SK-N-SH (cell line): ENCODE measurements at regions not wholly inside any gene's neighbourhood (a gene's known extent, or its start where the extent isn't known, plus 50 kb on each side); places are given as distances from the start of the nearest gene placed in this dataset.

ENCODE experiments used
- CTCF ChIA-PET: fragments of 300-600, 350-600 bp; formaldehyde crosslinking; extraction: SDS; loops from one replicate; lab custom pipeline; 2021; lab: Yijun Ruan, JAX
- POLR2A ChIA-PET: fragments of 350-600 bp; sonication (Branson Sonifier 250); formaldehyde crosslinking; extraction: SDS; loops from one replicate; lab custom pipeline; 2020; ENCODE audit warnings: antibody characterized with exemption, inconsistent platforms; lab: Yijun Ruan, JAX
- DNase-seq: peaks from one replicate; pipeline ENCODE4 v3.0.0; 2012
- H2AFZ ChIP-seq: fragments of 200-600 bp; sonication (generic); 2 replicates; pipeline ENCODE4 v1.8.1; 2016; ENCODE audit warnings: antibody characterized with exemption, mild to moderate bottlenecking, low read depth
- H3F3A ChIP-seq: fragments of 200-600 bp; sonication (generic); replicated peaks from 2 replicates; pipeline ENCODE3; 2016; ENCODE audit warnings: antibody characterized with exemption, mild to moderate bottlenecking; ENCODE audit not compliant: insufficient read depth
- H3K27ac ChIP-seq, 2 experiments: fragments of 200-500 bp in 1 of 2; fragments of 200-600 bp in 1 of 2; sonication (Bioruptor generic) in 1 of 2; sonication (generic), shearing (Covaris generic) in 1 of 2; 2 replicates each; pipeline versions ENCODE4 v1.5.1 to v1.6.1; 2014 to 2016; ENCODE audit warnings: low read depth in 2 of 2, inconsistent platforms in 1 of 2, low read length in 1 of 2, mild to moderate bottlenecking in 1 of 2, mixed read lengths in 1 of 2
- H3K27me3 ChIP-seq: fragments of 200-600 bp; sonication (generic), shearing (Covaris generic); 2 replicates; pipeline ENCODE4 v1.6.1; 2016; ENCODE audit warnings: mixed run types; ENCODE audit not compliant: insufficient read depth
- H3K36me3 ChIP-seq, 2 experiments: fragments of 200-500 bp in 1 of 2; fragments of 200-600 bp in 1 of 2; sonication (Bioruptor generic) in 1 of 2; sonication (generic) in 1 of 2; replicated peaks in 1 of 2; 2 replicates each; pipeline versions ENCODE3 to v1.5.1; 2014 to 2016; ENCODE audit warnings: low read length in 1 of 2, mild to moderate bottlenecking in 1 of 2; ENCODE audit not compliant: insufficient read depth in 2 of 2, control insufficient read depth in 1 of 2
- H3K4me1 ChIP-seq, 2 experiments: fragments of 200-500 bp in 1 of 2; fragments of 200-600 bp in 1 of 2; sonication (Bioruptor generic) in 1 of 2; sonication (generic), shearing (Covaris generic) in 1 of 2; 2 replicates each; pipeline versions ENCODE4 v1.5.1 to v1.6.1; 2014 to 2016; ENCODE audit warnings: low read depth in 1 of 2, low read length in 1 of 2, mixed run types in 1 of 2; ENCODE audit not compliant: insufficient read depth in 2 of 2, control insufficient read depth in 1 of 2
- H3K4me2 ChIP-seq: fragments of 200-600 bp; sonication (generic), shearing (Covaris generic); 2 replicates; pipeline ENCODE4 v1.6.1; 2017; ENCODE audit warnings: mixed run types
- H3K4me3 ChIP-seq, 2 experiments: fragments of 200-500 bp in 1 of 2; fragments of 200-600 bp in 1 of 2; sonication (Bioruptor generic) in 1 of 2; sonication (generic), shearing (Covaris generic) in 1 of 2; 2 replicates each; pipeline versions ENCODE4 v1.5.1 to v1.8.1; 2014 to 2016; ENCODE audit warnings: low read depth in 2 of 2, inconsistent platforms in 1 of 2, low read length in 1 of 2, mild to moderate bottlenecking in 1 of 2, mixed read lengths in 1 of 2, moderate library complexity in 1 of 2
- H3K79me2 ChIP-seq: fragments of 200-600 bp; sonication (generic); 2 replicates; pipeline ENCODE4 v1.8.1; 2017; ENCODE audit warnings: mild to moderate bottlenecking; ENCODE audit not compliant: insufficient read depth
- H3K9ac ChIP-seq: fragments of 200-600 bp; sonication (generic); 2 replicates; pipeline ENCODE4 v1.6.1; 2017; ENCODE audit warnings: mixed run types
- H3K9me2 ChIP-seq: fragments of 200-600 bp; sonication (generic); 2 replicates; pipeline ENCODE4 v1.6.1; 2017; ENCODE audit warnings: mixed run types
- H3K9me3 ChIP-seq: fragments of 200-600 bp; sonication (generic); 2 replicates; pipeline ENCODE4 v1.6.1; 2017; ENCODE audit warnings: mixed run types, mild to moderate bottlenecking, moderate library complexity
- H4K20me1 ChIP-seq: fragments of 200-600 bp; sonication (generic); 2 replicates; pipeline ENCODE4 v1.6.1; 2017; ENCODE audit warnings: mild to moderate bottlenecking, mixed run types; ENCODE audit not compliant: insufficient read depth
- CTCF ChIP-seq: fragments of 200-600 bp; sonication (generic); IDR thresholded peaks from 2 replicates; pipeline ENCODE4 v1.6.1; 2017; ENCODE audit warnings: antibody characterized with exemption, mild to moderate bottlenecking, moderate library complexity
- ELF1 ChIP-seq: IDR thresholded peaks from 2 replicates; pipeline ENCODE4 v1.4.0; 2012
- EP300 ChIP-seq, 2 experiments: IDR thresholded peaks; 2 replicates each; pipeline versions ENCODE4 v1.4.0 to v1.6.1; 2012; ENCODE audit warnings: borderline replicate concordance in 1 of 2, low read depth in 1 of 2, low read length in 1 of 2
- EZH2phosphoT487 ChIP-seq: fragments of 200-600 bp; sonication (generic); IDR thresholded peaks from 2 replicates; pipeline ENCODE4 v1.6.1; 2017; ENCODE audit warnings: low read depth, mixed run types, mild to moderate bottlenecking, antibody characterized with exemption, moderate library complexity, borderline replicate concordance
- FOSL2 ChIP-seq: IDR thresholded peaks from 2 replicates; pipeline ENCODE4 v1.4.0; 2012; ENCODE audit warnings: low read depth, mild to moderate bottlenecking, moderate library complexity, borderline replicate concordance
- FOXJ3 ChIP-seq: sonication (generic); formaldehyde crosslinking; IDR thresholded peaks from 2 replicates; pipeline ENCODE4 v1.5.1; 2020; ENCODE audit warnings: mild to moderate bottlenecking, missing genetic modification reagents
- GABPA ChIP-seq: IDR thresholded peaks from 2 replicates; pipeline ENCODE4 v1.4.0; 2012; ENCODE audit warnings: low read depth, mild to moderate bottlenecking
- GATA2 ChIP-seq: sonication (generic); formaldehyde crosslinking; IDR thresholded peaks from 2 replicates; pipeline ENCODE4 v1.5.0; 2020; ENCODE audit warnings: mild to moderate bottlenecking, missing genetic modification reagents
- IRF3 ChIP-seq: fragments of 150-350 bp; IDR thresholded peaks from 2 replicates; pipeline ENCODE4 v1.6.1; 2016; ENCODE audit warnings: mild to moderate bottlenecking, low read depth, low read length
- JUND ChIP-seq: IDR thresholded peaks from 2 replicates; pipeline ENCODE4 v1.4.0; 2012
- MEF2A ChIP-seq: IDR thresholded peaks from 2 replicates; pipeline ENCODE4 v1.4.0; 2012; ENCODE audit warnings: low read depth, borderline replicate concordance
- MXI1 ChIP-seq: IDR thresholded peaks from 2 replicates; pipeline ENCODE4 v1.6.1; 2012; ENCODE audit warnings: mild to moderate bottlenecking, low read depth, low read length, improper control_type of control experiment
- NRF1 ChIP-seq: IDR thresholded peaks from 2 replicates; pipeline ENCODE4 v1.6.1; 2012; ENCODE audit warnings: low read depth, mild to moderate bottlenecking, low read length
- POLR2AphosphoS5 ChIP-seq: IDR thresholded peaks from 2 replicates; pipeline ENCODE4 v1.6.1; 2012; ENCODE audit warnings: low read depth, low read length
- RFX5 ChIP-seq: IDR thresholded peaks from 2 replicates; pipeline ENCODE4 v1.6.1; 2012; ENCODE audit warnings: mild to moderate bottlenecking, improper control_type of control experiment, low read length
- RXRA ChIP-seq: IDR thresholded peaks from 2 replicates; pipeline ENCODE4 v1.4.0; 2012; ENCODE audit warnings: low read depth, mild to moderate bottlenecking, borderline replicate concordance
- SMC3 ChIP-seq: IDR thresholded peaks from 2 replicates; pipeline ENCODE4 v1.6.1; 2012; ENCODE audit warnings: low read depth, low read length, improper control_type of control experiment
- TCF12 ChIP-seq: IDR thresholded peaks from 2 replicates; pipeline ENCODE4 v1.4.0; 2012
- USF1 ChIP-seq: IDR thresholded peaks from 2 replicates; pipeline ENCODE4 v1.4.0; 2012; ENCODE audit warnings: low read depth, borderline replicate concordance
- USF2 ChIP-seq: fragments of 150-350 bp; IDR thresholded peaks from 2 replicates; pipeline ENCODE4 v1.6.1; 2017; ENCODE audit warnings: antibody characterized with exemption, low read length, low read depth, borderline replicate concordance
- WGBS: methylation state at CpG from one replicate; pipeline ENCODE4 v1.1.6; 2017; ENCODE audit warnings: low lambda C conversion rate; 5-methylcytosine and 5-hydroxymethylcytosine counted together

GRCh38 chr6:139632840-139633239, 258.4 kb upstream of the CITED2 start:
- Histone ChIP-seq H3K9ac (no peak overlapping the region), H3K4me2 (no peak overlapping the region), H3K4me3 (no peak overlapping the region), H3K9me2 (no peaks in the 10 kb centered on the region), H3K36me3 (no peaks in the 10 kb centered on the region), H2AFZ (no peak overlapping the region), H3K4me1 (no peaks in the 10 kb centered on the region), H3K79me2 (no peaks in the 10 kb centered on the region), H3F3A (no peaks in the 10 kb centered on the region), H4K20me1 (no peaks in the 10 kb centered on the region), H3K27ac (no peak overlapping the region), H3K9me3 (0 out of 2 replicates have a peak, but pooled peaks cover 4% of the 10 kb centered on the region), H3K27me3 (no peaks in the 10 kb centered on the region)
- 15% methylated on average over 1 of the region's 1 CpG for WGBS
- no peak for DNase-seq
- ChIA-PET POLR2A (no interaction called here), CTCF (no interaction called here)
- no peak for TF ChIP-seq POLR2AphosphoS5
- no peak for TF ChIP-seq EP300 (IDR thresholded peaks at IDR 0.05; ENCODE audit: borderline replicate concordance in 1 of 2, low read depth in 1 of 2, low read length in 1 of 2)
- TF ChIP-seq MEF2A = no peak
- TF ChIP-seq USF1 = no peak
- no peak for TF ChIP-seq FOSL2
- no peak for TF ChIP-seq CTCF
- no peak for TF ChIP-seq RXRA
- TF ChIP-seq GATA2 (CRISPR knock-in tag) = no peak
- TF ChIP-seq EZH2phosphoT487 = no peak
- no peak for TF ChIP-seq USF2
- no peak for TF ChIP-seq RFX5
- TF ChIP-seq GABPA = no peak
- no peak for TF ChIP-seq FOXJ3 (CRISPR knock-in tag)

- H3F3A ChIP-seq = no peaks in the 10 kb centered on the region
- no peak overlapping the region for H3K4me3 ChIP-seq
- H2AFZ ChIP-seq = no peak overlapping the region
- H3K4me1 ChIP-seq = no peaks in the 10 kb centered on the region
- H3K9ac ChIP-seq = no peak overlapping the region
- no peak for DNase-seq
- H4K20me1 ChIP-seq = no peaks in the 10 kb centered on the region
- H3K27ac ChIP-seq = no peak overlapping the region
- H3K36me3 ChIP-seq = no peaks in the 10 kb centered on the region
- 81% methylated on average over 1 of the region's 1 CpG for WGBS
- H3K9me2 ChIP-seq = no peaks in the 10 kb centered on the region
- 0 out of 2 replicates have a peak, but pooled peaks cover 4% of the 10 kb centered on the region for H3K9me3 ChIP-seq
- TF ChIP-seq GABPA = no peak
- TF ChIP-seq USF1 = no peak
- TF ChIP-seq MXI1 = no peak
- no peak for TF ChIP-seq FOSL2
- no peak for TF ChIP-seq MEF2A
- no peak for TF ChIP-seq JUND
- no peak for TF ChIP-seq NRF1
- no peak for TF ChIP-seq ELF1
- no peak for TF ChIP-seq RFX5
- no peak for TF ChIP-seq FOXJ3 (CRISPR knock-in tag)
- no peak for TF ChIP-seq IRF3
- no peak for TF ChIP-seq TCF12
- TF ChIP-seq EZH2phosphoT487 = no peak
- TF ChIP-seq SMC3 = no peak
- TF ChIP-seq RXRA = no peak
- TF ChIP-seq CTCF = no peak
- no peak for TF ChIP-seq EP300 (IDR thresholded peaks at IDR 0.05; ENCODE audit: borderline replicate concordance in 1 of 2, low read depth in 1 of 2, low read length in 1 of 2)
- no peaks in the 10 kb centered on the region for H3K79me2 ChIP-seq
- H3K4me2 ChIP-seq = no peak overlapping the region
- CTCF ChIA-PET = no interaction called here
- POLR2A ChIA-PET = no interaction called here
- no peaks in the 10 kb centered on the region for H3K27me3 ChIP-seq
These were observed 253.8 kb upstream of the CITED2 start for GRCh38 chr6:139628270-139628669.
